ENCODE measurements at regions not wholly inside any gene's neighbourhood (a gene's known extent, or its start where the extent isn't known, plus 50 kb on each side); places are given as distances from the start of the nearest gene placed in this dataset.

GRCh38 chr6:121584586-121585369 is 149.3 kb downstream of the GJA1 start:
- DNase-seq = no peak
- Histone ChIP-seq H3K27me3 (no peaks in the 10 kb centered on the region), H3K9me3 (no peaks in the 10 kb centered on the region), H3K36me3 (no peaks in the 10 kb centered on the region), H3K4me3 (ENCODE audit: low read depth, low read length) (no peak overlapping the region), H3K4me1 (no peaks in the 10 kb centered on the region)
- TF ChIP-seq, protein P1, sequence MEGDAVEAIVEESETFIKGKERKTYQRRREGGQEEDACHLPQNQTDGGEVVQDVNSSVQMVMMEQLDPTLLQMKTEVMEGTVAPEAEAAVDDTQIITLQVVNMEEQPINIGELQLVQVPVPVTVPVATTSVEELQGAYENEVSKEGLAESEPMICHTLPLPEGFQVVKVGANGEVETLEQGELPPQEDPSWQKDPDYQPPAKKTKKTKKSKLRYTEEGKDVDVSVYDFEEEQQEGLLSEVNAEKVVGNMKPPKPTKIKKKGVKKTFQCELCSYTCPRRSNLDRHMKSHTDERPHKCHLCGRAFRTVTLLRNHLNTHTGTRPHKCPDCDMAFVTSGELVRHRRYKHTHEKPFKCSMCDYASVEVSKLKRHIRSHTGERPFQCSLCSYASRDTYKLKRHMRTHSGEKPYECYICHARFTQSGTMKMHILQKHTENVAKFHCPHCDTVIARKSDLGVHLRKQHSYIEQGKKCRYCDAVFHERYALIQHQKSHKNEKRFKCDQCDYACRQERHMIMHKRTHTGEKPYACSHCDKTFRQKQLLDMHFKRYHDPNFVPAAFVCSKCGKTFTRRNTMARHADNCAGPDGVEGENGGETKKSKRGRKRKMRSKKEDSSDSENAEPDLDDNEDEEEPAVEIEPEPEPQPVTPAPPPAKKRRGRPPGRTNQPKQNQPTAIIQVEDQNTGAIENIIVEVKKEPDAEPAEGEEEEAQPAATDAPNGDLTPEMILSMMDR (IDR thresholded peaks at IDR 0.05; ENCODE audit: low read depth, low read length) = no peak

GRCh38 chr6:121590438-121590837 is 155.0 kb downstream of the GJA1 start:
- no peak for DNase-seq
- H3K27me3 ChIP-seq = 0 out of 2 replicates have a peak, but pooled peaks cover 2% of the 10 kb centered on the region
- H3K4me1 ChIP-seq = no peaks in the 10 kb centered on the region
- TF ChIP-seq, protein P1 (IDR thresholded peaks at IDR 0.05; ENCODE audit: low read depth, low read length) = no peak
- no peaks in the 10 kb centered on the region for H3K36me3 ChIP-seq
- no peak overlapping the region for H3K4me3 ChIP-seq (ENCODE audit: low read depth, low read length)
- H3K9me3 ChIP-seq = no peaks in the 10 kb centered on the region

GRCh38 chr6:121590916-121591315 is 155.5 kb downstream of the GJA1 start:
- H3K4me3 ChIP-seq (ENCODE audit: low read depth, low read length) = no peak overlapping the region
- H3K27me3 ChIP-seq = 0 out of 2 replicates have a peak, but pooled peaks cover 2% of the 10 kb centered on the region
- TF ChIP-seq, protein P1 (IDR thresholded peaks at IDR 0.05; ENCODE audit: low read depth, low read length) = no peak
- H3K4me1 ChIP-seq = no peaks in the 10 kb centered on the region
- no peak for DNase-seq
- H3K9me3 ChIP-seq = no peaks in the 10 kb centered on the region
- H3K36me3 ChIP-seq = no peaks in the 10 kb centered on the region

DNA sequence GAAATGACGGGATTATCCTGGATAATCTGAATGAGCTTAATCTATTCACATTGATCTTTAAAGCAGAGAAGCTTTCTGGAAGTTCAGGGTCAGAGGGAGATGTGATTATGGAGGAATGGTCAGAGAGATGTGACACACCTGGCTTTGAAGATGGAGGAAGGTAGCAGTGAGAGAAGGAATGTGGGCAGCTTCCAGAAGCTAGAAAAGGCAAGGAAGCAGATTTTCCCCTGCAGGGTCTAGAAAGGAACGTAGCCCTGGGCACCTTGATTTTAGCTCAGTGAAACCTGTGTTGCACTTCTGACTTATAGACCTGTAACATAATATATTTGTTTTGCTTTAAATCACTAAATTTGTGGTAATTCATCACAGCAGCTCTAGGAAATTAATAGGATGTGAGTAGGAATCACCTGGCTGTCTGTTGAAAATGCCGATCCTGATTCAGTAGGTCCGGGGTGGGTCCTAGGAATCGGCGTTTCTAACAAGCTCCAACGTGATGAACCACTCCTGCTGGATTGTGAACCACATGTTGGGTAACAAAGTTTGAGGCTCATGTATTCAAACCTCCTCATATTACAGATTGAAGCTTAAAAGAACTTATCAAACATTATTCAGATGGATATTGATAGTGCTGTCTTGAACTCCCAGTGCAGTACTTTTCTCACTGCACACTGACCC is 157.0 kb downstream of the GJA1 start:
- no peaks in the 10 kb centered on the region for H3K36me3 ChIP-seq
- 0 out of 2 replicates have a peak, but pooled peaks cover 2% of the 10 kb centered on the region for H3K27me3 ChIP-seq
- H3K4me1 ChIP-seq = no peaks in the 10 kb centered on the region
- no peaks in the 10 kb centered on the region for H3K9me3 ChIP-seq
- no peak overlapping the region for H3K4me3 ChIP-seq (ENCODE audit: low read depth, low read length)
- no peak for DNase-seq
- TF ChIP-seq, protein P1 (IDR thresholded peaks at IDR 0.05; ENCODE audit: low read depth, low read length) = no peak

DNA sequence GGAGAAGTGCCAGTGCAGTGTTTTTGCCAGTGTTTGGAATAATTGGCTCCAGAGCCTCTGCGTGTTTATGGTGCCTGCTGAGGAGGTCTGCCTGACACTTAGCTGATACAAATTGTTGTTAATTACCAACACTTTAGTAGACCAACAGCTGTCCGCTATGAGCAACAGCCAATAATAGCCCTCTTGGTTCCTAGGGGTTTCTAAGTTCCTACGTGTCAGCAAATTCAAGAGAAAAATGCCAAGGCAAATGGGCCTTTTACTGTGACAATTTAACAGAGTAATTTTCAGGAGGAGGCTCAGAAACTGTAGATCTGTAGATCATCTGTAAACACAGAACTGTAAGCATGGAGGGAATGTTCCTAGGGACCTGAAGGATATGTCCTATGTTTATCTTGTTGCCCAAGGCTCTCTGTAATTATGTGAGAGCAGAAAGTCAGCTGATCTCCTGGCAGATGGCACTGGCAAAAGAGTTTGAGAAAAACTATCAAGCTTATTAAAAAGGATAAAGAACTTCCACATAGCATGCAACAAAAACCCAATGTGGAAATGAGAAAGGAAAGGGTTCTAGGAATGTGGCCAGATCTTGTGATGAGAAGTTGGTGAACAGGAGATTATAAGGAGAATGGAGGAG is 157.7 kb downstream of the GJA1 start:
- H3K4me1 ChIP-seq = no peaks in the 10 kb centered on the region
- no peaks in the 10 kb centered on the region for H3K9me3 ChIP-seq
- 0 out of 2 replicates have a peak, but pooled peaks cover 2% of the 10 kb centered on the region for H3K27me3 ChIP-seq
- TF ChIP-seq, protein P1 (IDR thresholded peaks at IDR 0.05; ENCODE audit: low read depth, low read length) = no peak
- no peak for DNase-seq
- H3K4me3 ChIP-seq (ENCODE audit: low read depth, low read length) = no peak overlapping the region
- H3K36me3 ChIP-seq = no peaks in the 10 kb centered on the region

Data from BE2C (cell line).